Activated naive CD4-positive, alpha-beta T cell treated with anti-CD3 and anti-CD28 coated beads, Interleukin-2, amount 50 U/mL, for 24 hours (primary cell): ENCODE measurements at regions not wholly inside any gene's neighbourhood (a gene's known extent, or its start where the extent isn't known, plus 50 kb on each side); places are given as distances from the start of the nearest gene placed in this dataset.

ENCODE experiments used
- H3K27ac Mint-ChIP-seq: one replicate; pipeline ENCODE4 v1.8.0; 2021; ENCODE audit warnings: mild to moderate bottlenecking, mixed read lengths
- H3K27me3 Mint-ChIP-seq: one replicate; pipeline ENCODE4 v1.8.0; 2021; ENCODE audit warnings: mixed read lengths
- H3K36me3 Mint-ChIP-seq: one replicate; pipeline ENCODE4 v1.8.0; 2021; ENCODE audit warnings: mixed read lengths
- H3K4me1 Mint-ChIP-seq: one replicate; pipeline ENCODE4 v1.8.0; 2021; ENCODE audit warnings: mixed read lengths
- H3K4me3 Mint-ChIP-seq: one replicate; pipeline ENCODE4 v1.8.0; 2021; ENCODE audit warnings: mild to moderate bottlenecking, mixed read lengths
- H3K9me3 Mint-ChIP-seq: one replicate; pipeline ENCODE4 v1.8.0; 2021; ENCODE audit warnings: mixed read lengths

DNA sequence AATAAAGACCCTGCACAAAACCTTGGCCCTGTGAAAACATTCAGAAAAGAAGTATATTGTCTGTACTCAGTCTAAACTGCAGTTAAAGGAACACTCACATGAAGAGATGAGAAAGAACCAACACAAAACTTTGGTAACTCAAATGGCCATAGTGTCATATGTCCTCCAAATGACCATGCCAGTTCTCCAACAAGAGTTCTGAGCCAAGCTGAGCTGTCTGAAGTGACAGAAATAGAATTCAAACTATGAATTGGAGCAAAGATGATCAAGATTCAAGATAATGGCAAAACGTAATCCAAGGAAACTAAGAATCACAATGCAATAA lies 739.3 kb upstream of the NDST4 start:
- Mint-ChIP-seq H3K4me3 (no peak overlapping the region), H3K27ac (no peak overlapping the region), H3K36me3 (no peaks in the 10 kb centered on the region), H3K27me3 (no peaks in the 10 kb centered on the region), H3K9me3 (peaks cover 4% of the 10 kb centered on the region), H3K4me1 (no peaks in the 10 kb centered on the region)

DNA sequence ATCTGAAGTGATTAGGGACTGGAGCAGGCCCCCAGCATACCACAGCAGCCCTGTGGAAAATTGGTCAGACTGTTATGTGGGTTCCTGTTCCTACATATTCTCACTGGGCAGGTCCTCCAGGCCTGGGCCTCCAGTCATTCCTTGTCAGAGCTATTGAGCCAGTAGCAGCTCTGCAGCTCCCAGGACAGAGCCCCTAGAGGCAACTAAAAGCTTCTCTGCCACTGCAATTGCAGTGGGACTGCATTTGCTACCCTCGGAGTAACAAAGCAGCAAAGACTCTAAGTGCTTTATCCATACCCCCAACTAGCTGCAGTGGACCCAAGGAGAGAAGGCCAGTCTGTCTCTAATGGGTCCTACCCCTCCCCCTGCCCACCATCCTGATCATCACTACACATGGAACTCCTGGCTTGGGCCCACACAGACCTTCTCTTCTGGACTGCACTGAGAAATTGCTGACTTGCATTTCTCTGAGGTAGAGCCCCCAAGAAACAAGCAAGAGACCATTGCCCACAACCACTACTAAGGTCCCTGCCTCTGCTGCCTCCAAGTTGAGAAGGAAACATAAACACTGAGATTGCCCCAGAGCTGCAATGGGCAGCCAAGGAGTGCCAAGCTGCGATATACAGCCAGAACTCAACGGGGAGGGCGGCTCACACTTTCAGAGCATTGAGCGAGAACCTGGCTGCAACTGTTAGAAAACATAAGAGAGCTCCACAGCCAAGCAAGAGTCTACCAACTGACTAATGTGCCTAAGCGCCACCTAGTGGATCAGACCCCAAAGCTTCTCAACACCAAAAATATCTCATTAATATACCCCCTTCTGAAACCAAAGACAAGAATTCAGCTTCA lies 738.7 kb upstream of the NDST4 start:
- Mint-ChIP-seq H3K4me1 (no peaks in the 10 kb centered on the region), H3K27me3 (no peaks in the 10 kb centered on the region), H3K9me3 (peaks cover 4% of the 10 kb centered on the region), H3K36me3 (no peaks in the 10 kb centered on the region), H3K4me3 (no peak overlapping the region), H3K27ac (no peak overlapping the region)

DNA sequence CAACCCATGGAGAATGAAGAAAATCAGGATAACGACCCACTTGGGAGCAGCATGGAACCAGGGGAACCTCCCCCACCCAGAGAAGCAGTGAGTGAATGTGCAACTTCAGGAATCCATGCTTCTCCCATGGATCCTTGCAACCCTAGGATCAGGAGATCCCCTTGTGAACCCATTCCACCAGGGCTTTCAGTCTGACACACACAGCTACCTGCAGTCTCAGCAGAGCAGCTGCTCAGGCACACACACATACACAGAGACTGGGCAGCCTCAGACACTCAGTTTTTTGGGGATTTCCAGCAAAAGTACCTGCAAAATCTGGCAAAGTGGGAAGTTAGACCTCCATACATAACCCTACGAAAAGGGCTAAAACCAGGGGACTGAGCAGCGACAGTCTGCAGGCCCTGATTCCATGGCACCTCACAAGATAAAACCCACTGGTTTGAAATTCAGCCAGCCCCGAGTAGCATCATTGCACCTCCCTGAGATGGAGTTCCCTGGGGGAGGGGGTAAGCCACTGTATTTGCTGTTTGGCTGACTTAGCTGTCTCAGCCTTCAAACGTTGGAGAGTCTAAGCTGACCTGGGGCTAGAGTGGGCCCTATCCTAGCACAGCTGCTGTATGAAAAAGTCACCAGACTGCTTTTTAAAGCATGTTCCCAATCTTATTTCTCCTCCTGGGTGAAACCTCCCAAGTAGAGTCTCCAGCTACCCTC lies 737.5 kb upstream of the NDST4 start:
- H3K4me3 Mint-ChIP-seq, result no peak overlapping the region
- H3K36me3 Mint-ChIP-seq, result no peaks in the 10 kb centered on the region
- H3K9me3 Mint-ChIP-seq, result peaks cover 4% of the 10 kb centered on the region
- H3K27ac Mint-ChIP-seq, result no peak overlapping the region
- H3K4me1 Mint-ChIP-seq, result no peaks in the 10 kb centered on the region
- no peaks in the 10 kb centered on the region for H3K27me3 Mint-ChIP-seq

DNA sequence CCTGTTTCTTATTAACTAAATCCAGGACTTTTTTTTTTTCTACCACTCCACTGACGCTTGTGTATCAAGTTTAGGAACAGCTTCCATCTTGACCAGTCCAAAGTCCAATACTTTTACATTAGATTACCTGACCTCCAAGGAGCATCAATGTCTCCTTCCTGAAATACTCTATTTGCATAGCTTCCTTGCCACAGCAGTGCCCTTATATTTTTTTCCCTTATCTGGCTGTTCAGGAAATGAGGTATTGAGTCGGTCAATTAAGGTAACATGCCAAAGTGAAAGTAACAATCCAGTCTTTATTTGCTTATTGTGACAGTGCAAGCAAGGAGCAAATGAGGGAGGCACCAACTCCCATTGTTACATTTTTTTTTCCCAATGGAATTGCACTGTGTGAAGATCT lies 730.8 kb upstream of the NDST4 start:
- H3K27ac Mint-ChIP-seq, result no peak overlapping the region
- no peaks in the 10 kb centered on the region for H3K27me3 Mint-ChIP-seq
- H3K4me3 Mint-ChIP-seq, result no peak overlapping the region
- H3K36me3 Mint-ChIP-seq, result no peaks in the 10 kb centered on the region
- peaks cover 11% of the 10 kb centered on the region for H3K9me3 Mint-ChIP-seq
- no peaks in the 10 kb centered on the region for H3K4me1 Mint-ChIP-seq

DNA sequence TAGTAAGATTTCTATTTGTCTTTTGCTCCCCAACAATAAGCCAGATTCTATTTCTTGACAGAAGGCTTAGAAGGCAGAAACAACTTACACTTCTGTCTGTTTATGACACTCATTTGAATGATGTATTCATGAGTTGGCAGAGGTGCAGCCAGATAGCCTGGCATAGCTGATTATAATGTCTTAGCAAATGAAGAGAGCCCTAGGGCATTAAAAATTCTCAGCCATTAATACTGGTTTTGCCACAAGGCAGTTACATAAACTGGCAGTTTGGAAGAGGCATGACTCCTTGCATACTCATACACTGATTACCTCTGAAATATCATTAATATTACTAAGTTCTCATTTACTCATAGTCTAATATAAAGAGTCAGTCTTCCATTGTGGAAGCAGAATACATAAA lies 728.5 kb upstream of the NDST4 start:
- H3K4me3 Mint-ChIP-seq, result no peak overlapping the region
- H3K9me3 Mint-ChIP-seq, result peaks cover 19% of the 10 kb centered on the region
- H3K36me3 Mint-ChIP-seq, result no peaks in the 10 kb centered on the region
- H3K27me3 Mint-ChIP-seq, result no peaks in the 10 kb centered on the region
- H3K27ac Mint-ChIP-seq, result no peak overlapping the region
- no peaks in the 10 kb centered on the region for H3K4me1 Mint-ChIP-seq

DNA sequence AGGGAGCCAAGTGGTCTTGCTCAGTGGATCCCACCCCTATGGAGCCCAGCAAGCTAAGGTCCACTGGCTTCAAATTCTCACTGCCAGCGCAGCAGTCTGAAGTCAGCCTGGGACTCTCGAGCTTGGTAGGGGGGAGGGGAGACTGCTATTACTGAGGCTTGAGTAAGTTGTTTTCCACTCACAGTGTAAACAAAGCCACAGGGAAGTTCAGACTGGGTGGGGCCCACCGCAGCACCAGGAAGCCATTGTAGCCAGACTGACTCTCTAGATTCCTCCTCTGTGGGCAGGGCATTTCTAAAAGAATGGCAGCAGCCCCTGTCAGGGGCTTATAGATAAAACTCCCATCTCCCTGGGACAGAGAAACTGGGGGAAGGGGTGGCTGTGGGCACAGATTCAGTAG lies 721.0 kb upstream of the NDST4 start:
- H3K4me3 Mint-ChIP-seq, result no peak overlapping the region
- no peaks in the 10 kb centered on the region for H3K4me1 Mint-ChIP-seq
- peaks cover 23% of the 10 kb centered on the region for H3K9me3 Mint-ChIP-seq
- no peaks in the 10 kb centered on the region for H3K27me3 Mint-ChIP-seq
- no peak overlapping the region for H3K27ac Mint-ChIP-seq
- no peaks in the 10 kb centered on the region for H3K36me3 Mint-ChIP-seq

DNA sequence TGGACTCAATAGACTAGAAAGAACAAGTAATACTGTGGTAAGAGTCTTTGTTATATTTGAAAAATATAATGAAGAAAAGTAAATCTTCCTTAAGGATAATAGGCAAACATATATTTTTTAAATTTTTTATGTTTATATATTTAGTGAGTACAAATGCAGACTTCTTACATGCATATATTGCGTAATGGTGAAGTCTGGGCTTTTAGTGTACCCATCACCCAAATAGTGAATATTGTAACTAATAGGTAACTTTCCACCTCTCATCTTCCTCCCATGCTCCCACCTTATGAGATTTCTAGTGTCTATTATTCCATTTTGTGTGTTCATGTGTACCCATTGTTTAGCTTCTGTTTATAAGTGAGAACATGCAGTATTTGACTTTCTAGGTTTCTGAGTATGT lies 711.2 kb upstream of the NDST4 start:
- Mint-ChIP-seq H3K27ac (no peak overlapping the region), H3K36me3 (no peaks in the 10 kb centered on the region), H3K4me3 (no peak overlapping the region), H3K4me1 (no peaks in the 10 kb centered on the region), H3K27me3 (no peaks in the 10 kb centered on the region), H3K9me3 (peaks cover 12% of the 10 kb centered on the region)

DNA sequence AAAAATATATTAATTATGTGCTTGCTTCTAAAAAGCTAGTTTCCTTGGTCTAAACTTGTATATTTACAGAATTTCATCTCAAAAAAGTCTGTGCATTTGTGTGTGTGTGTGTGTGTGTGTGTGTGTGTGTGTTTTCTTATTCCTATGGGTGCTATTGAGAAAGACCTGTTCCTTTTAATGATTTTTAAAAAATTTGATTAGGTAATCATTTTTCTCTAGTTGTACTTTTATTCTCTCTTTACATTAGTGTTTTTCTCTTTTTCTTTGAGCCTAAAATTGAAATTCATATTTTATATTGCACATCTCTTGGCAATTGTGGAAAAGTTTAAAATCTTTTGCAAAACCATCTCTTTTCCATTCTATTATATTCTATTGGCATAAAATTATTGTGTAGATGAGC lies 690.4 kb upstream of the NDST4 start:
- no peaks in the 10 kb centered on the region for H3K27me3 Mint-ChIP-seq

DNA sequence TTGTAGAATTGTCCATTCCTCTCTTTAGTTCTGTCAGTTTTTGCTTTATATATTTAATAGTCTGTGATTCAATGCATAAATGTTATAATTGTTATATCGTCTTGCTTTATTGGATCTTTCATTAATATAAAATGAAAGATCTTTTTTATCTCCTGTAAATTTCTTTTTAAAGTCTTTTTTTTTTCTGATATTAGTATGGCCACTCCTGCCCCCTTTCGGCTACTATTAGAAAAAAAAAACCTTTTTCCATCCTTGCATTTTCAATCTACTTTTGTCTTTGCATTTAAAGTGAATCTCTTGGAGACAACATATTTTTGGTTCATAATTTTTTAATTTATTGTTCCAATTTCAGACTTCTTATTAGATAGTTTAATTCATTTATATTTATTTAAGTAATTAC lies 677.4 kb upstream of the NDST4 start:
- Mint-ChIP-seq H3K4me1 (no peaks in the 10 kb centered on the region), H3K36me3 (no peaks in the 10 kb centered on the region), H3K4me3 (no peak overlapping the region), H3K9me3 (no peaks in the 10 kb centered on the region), H3K27me3 (no peaks in the 10 kb centered on the region), H3K27ac (no peak overlapping the region)

More for the DNA sequence above, 690.4 kb upstream of the NDST4 start:
- Mint-ChIP-seq H3K36me3 (no peaks in the 10 kb centered on the region), H3K9me3 (peaks cover 10% of the 10 kb centered on the region), H3K4me3 (no peak overlapping the region), H3K4me1 (no peaks in the 10 kb centered on the region), H3K27ac (no peak overlapping the region)

DNA sequence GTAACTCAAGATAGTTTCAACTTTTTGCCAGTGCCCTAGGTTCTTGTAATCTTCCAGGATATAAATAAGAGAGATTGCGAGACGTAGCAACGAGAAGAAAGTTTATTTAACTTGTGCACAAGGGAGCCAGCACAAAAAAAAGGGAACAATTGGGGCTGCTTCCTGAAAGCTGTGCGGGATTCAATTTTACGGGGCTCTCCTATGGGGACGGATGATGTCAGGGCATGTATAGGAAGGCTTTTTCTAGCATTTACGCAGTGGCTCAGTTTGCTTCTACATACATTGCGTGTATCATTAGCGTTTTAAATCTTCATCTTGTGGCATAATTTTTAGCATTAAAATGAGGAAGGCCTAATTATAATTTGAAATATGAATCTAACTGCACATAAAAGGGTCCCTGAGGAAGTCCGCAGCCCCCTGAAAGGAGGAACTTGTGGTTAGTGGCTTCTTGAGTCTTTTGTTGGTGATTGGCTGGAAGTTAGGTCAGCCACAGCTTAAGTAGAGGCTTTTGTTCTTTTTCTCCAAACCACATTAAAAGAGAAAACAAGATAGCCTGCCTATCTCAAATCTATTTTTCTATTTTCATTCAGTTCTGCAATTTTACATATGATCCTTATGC lies 668.2 kb upstream of the NDST4 start:
- Mint-ChIP-seq H3K4me1 (no peaks in the 10 kb centered on the region), H3K9me3 (peaks cover 10% of the 10 kb centered on the region), H3K36me3 (no peaks in the 10 kb centered on the region), H3K27ac (no peak overlapping the region), H3K4me3 (no peak overlapping the region), H3K27me3 (no peaks in the 10 kb centered on the region)

DNA sequence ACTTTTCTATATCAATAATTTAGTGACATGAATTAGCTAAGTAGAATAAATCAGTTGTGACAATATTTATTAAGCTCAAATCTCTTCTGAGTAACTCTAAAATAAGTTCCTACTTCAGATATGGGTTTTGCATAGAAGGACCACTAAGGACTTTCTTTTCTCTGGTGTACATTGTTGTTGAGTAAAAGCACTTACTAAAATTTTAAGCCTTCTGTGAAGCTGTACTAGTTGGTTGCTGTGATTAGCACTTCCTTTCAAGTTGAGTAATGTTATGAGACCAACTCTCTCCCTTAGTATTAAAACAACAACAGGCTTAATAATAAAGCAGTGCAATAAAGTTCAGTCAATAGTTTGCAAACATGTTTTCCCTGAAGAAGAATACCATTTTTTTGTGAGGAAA lies 667.4 kb upstream of the NDST4 start:
- H3K27me3 Mint-ChIP-seq, result no peaks in the 10 kb centered on the region
- no peak overlapping the region for H3K4me3 Mint-ChIP-seq
- no peaks in the 10 kb centered on the region for H3K36me3 Mint-ChIP-seq
- H3K9me3 Mint-ChIP-seq, result peaks cover 10% of the 10 kb centered on the region
- H3K4me1 Mint-ChIP-seq, result no peaks in the 10 kb centered on the region
- no peak overlapping the region for H3K27ac Mint-ChIP-seq

DNA sequence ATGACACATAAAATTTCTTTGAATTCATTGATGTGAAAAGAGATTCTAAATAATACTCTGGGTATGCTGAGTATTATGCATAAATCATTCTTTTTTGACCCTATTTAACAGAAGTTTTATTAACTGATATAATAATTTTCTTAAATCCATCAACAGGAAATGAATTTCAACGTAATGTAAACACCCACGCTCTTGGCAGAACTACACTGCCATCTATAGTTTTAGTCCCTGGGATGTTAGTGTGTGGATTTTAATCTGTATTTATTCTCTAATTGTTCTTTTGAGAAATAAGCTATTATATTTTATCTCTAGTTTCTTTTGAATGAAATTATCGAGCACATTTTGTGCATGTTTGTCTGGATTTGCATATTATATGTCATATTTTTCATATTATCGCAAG lies 666.8 kb upstream of the NDST4 start:
- Mint-ChIP-seq H3K4me3 (no peak overlapping the region), H3K4me1 (no peaks in the 10 kb centered on the region), H3K27ac (no peak overlapping the region), H3K36me3 (no peaks in the 10 kb centered on the region), H3K9me3 (peaks cover 10% of the 10 kb centered on the region), H3K27me3 (no peaks in the 10 kb centered on the region)

DNA sequence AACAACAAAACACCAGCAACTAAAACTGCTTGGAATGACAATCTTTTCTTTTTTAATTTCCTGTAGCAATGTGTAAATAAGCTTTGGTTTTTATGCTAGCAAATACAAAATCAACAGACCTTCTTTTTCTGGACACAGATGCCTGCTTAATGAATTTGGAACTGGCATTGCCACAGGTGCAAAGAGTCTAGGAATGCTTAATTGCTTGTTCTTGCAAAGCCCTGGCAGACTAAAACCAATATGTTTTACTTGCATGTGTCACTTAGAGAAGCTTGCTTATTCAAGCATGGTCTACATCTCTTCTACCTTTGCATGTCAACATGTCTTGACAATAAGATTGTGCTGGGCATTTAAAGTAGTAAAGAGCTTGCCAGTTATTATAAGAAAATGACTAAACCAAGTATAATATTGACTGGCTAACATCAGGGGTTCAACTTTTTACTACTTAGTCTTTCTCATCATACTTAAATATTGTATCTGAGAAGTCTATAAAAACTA lies 656.7 kb upstream of the NDST4 start:
- H3K9me3 Mint-ChIP-seq, result no peaks in the 10 kb centered on the region
- no peaks in the 10 kb centered on the region for H3K27me3 Mint-ChIP-seq
- no peaks in the 10 kb centered on the region for H3K4me1 Mint-ChIP-seq
- H3K4me3 Mint-ChIP-seq, result no peak overlapping the region
- H3K27ac Mint-ChIP-seq, result no peak overlapping the region
- H3K36me3 Mint-ChIP-seq, result no peaks in the 10 kb centered on the region

DNA sequence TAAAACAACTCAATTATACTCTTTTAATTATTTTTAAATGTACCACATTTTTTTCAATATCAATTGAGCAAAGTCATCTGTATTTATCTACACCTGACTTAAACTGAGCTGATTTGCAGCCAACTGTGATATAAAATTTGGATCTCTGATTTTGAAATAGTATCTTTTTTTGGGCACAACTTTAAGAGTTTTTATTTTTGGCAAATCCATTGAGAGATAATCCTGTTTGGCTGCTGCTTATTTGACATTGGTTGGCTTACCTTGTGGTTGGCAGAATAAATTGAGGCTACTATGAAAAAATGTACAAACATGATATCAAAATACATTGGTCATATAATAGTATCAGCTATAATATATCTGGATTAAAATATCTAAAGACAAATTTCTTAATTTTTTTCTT lies 656.0 kb upstream of the NDST4 start:
- no peaks in the 10 kb centered on the region for H3K36me3 Mint-ChIP-seq
- no peaks in the 10 kb centered on the region for H3K27me3 Mint-ChIP-seq
- no peak overlapping the region for H3K4me3 Mint-ChIP-seq
- H3K9me3 Mint-ChIP-seq, result no peaks in the 10 kb centered on the region
- no peak overlapping the region for H3K27ac Mint-ChIP-seq
- H3K4me1 Mint-ChIP-seq, result no peaks in the 10 kb centered on the region

DNA sequence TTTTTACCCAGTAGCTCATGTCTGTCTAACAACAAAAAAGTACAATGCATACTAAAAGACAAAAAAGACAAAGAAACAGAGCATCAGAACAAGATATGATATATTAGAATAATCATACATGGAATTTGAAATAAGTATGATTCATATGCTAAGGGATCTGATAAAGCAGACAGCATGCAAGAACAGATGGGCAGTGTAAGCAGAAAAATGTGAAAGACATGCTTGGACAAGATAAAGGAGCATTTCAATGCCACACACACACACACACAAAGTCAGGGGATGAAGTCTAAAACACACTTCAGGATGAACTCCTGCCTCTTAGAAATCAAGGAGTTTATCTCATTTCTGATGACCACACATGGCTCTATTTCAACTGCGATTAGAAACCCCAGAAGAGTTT lies 649.6 kb upstream of the NDST4 start:
- H3K36me3 Mint-ChIP-seq, result no peaks in the 10 kb centered on the region
- no peaks in the 10 kb centered on the region for H3K9me3 Mint-ChIP-seq
- no peaks in the 10 kb centered on the region for H3K4me1 Mint-ChIP-seq
- no peaks in the 10 kb centered on the region for H3K27me3 Mint-ChIP-seq
- no peak overlapping the region for H3K4me3 Mint-ChIP-seq
- H3K27ac Mint-ChIP-seq, result no peak overlapping the region

DNA sequence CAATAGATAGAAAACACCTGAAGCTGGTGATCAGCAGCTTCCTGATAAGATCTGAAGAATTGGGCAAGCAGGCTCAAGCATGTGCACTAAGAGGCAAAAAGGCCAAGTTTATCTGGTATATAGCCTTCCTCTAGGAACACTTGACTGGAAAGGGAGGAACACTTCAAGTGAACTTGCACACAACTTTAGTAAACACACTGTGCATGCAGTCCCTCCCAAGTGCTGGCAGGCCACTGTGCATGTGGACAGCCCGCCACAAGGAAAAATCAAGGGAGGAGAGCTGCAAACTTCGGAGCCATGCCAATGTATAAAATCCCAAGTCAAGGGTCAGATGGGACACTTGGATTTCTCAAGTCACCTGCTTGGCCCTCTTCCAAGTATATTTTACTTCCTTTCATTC lies 645.8 kb upstream of the NDST4 start:
- Mint-ChIP-seq H3K4me3 (no peak overlapping the region), H3K9me3 (no peaks in the 10 kb centered on the region), H3K27ac (no peak overlapping the region), H3K36me3 (no peaks in the 10 kb centered on the region), H3K27me3 (no peaks in the 10 kb centered on the region), H3K4me1 (no peaks in the 10 kb centered on the region)
